ENCODE measurements at regions not wholly inside any gene's neighbourhood (a gene's known extent, or its start where the extent isn't known, plus 50 kb on each side); places are given as distances from the start of the nearest gene placed in this dataset.

GRCh38 chr11:11071486-11071885 lies 213.6 kb upstream of the ZBED5 start:
- 100% methylated on average over 1 of the region's 1 CpG for WGBS (ENCODE audit: insufficient coverage, insufficient read length)

GRCh38 chr11:11070976-11071375 lies 213.1 kb upstream of the ZBED5 start:
- no peak overlapping the region for H3K27ac ChIP-seq (ENCODE audit: low read length)
- no peaks in the 10 kb centered on the region for H3K9me3 ChIP-seq (ENCODE audit: control insufficient read depth, insufficient read depth, low read length)
- no peaks in the 10 kb centered on the region for H3K36me3 ChIP-seq (ENCODE audit: control insufficient read depth, insufficient read depth, low read length)
- no peaks in the 10 kb centered on the region for H3K27me3 ChIP-seq (ENCODE audit: control insufficient read depth, insufficient read depth, low read length)
- no CpG with 5 or more reads among the region's 9 CpGs for WGBS (ENCODE audit: insufficient coverage, insufficient read length)
- no peak overlapping the region for H3K4me3 ChIP-seq (ENCODE audit: low read length)
- peaks cover 9% of the 10 kb centered on the region for H3K4me1 ChIP-seq (ENCODE audit: control insufficient read depth, insufficient read depth, low read length)
- no peak for DNase-seq (ENCODE audit: low read depth, low spot score)

More at GRCh38 chr11:11071486-11071885, 213.6 kb upstream of the ZBED5 start:
- Histone ChIP-seq H3K4me3 (ENCODE audit: low read length) (no peak overlapping the region), H3K4me1 (ENCODE audit: control insufficient read depth, insufficient read depth, low read length) (peaks cover 9% of the 10 kb centered on the region), H3K36me3 (ENCODE audit: control insufficient read depth, insufficient read depth, low read length) (no peaks in the 10 kb centered on the region), H3K27me3 (ENCODE audit: control insufficient read depth, insufficient read depth, low read length) (no peaks in the 10 kb centered on the region), H3K27ac (ENCODE audit: low read length) (no peak overlapping the region), H3K9me3 (ENCODE audit: control insufficient read depth, insufficient read depth, low read length) (no peaks in the 10 kb centered on the region)
- DNase-seq (ENCODE audit: low read depth, low spot score), result no peak

- Histone ChIP-seq H3K27ac (ENCODE audit: low read length) (no peak overlapping the region), H3K4me3 (ENCODE audit: low read length) (no peak overlapping the region), H3K36me3 (ENCODE audit: control insufficient read depth, insufficient read depth, low read length) (no peaks in the 10 kb centered on the region), H3K9me3 (ENCODE audit: control insufficient read depth, insufficient read depth, low read length) (no peaks in the 10 kb centered on the region), H3K27me3 (ENCODE audit: control insufficient read depth, insufficient read depth, low read length) (no peaks in the 10 kb centered on the region), H3K4me1 (ENCODE audit: control insufficient read depth, insufficient read depth, low read length) (peaks cover 9% of the 10 kb centered on the region)
- DNase-seq (ENCODE audit: low read depth, low spot score), result no peak
- WGBS (ENCODE audit: insufficient coverage, insufficient read length), result no CpG with 5 or more reads among the region's 9 CpGs
Observed at GRCh38 chr11:11069841-11070835, 212.3 kb upstream of the ZBED5 start.

- H3K9me3 ChIP-seq (ENCODE audit: control insufficient read depth, insufficient read depth, low read length), result no peaks in the 10 kb centered on the region
- no peaks in the 10 kb centered on the region for H3K27me3 ChIP-seq (ENCODE audit: control insufficient read depth, insufficient read depth, low read length)
- H3K36me3 ChIP-seq (ENCODE audit: control insufficient read depth, insufficient read depth, low read length), result no peaks in the 10 kb centered on the region
- no CpG with 5 or more reads among the region's 4 CpGs for WGBS (ENCODE audit: insufficient coverage, insufficient read length)
- no peak for DNase-seq (ENCODE audit: low read depth, low spot score)
- peaks cover 8% of the 10 kb centered on the region; the same call in 1 of the 2 replicates for H3K4me1 ChIP-seq (ENCODE audit: control insufficient read depth, insufficient read depth, low read length)
- no peak overlapping the region for H3K27ac ChIP-seq (ENCODE audit: low read length)
- no peak overlapping the region for H3K4me3 ChIP-seq (ENCODE audit: low read length)
Observed at GRCh38 chr11:11068113-11068512, 210.3 kb upstream of the ZBED5 start.

- WGBS (ENCODE audit: insufficient coverage, insufficient read length), result no CpG with 5 or more reads among the region's 4 CpGs
Observed at GRCh38 chr11:11065396-11065795, 207.5 kb upstream of the ZBED5 start.

GRCh38 chr11:11057472-11057854 lies 199.6 kb upstream of the ZBED5 start:
- Histone ChIP-seq H3K36me3 (ENCODE audit: control insufficient read depth, insufficient read depth, low read length) (no peaks in the 10 kb centered on the region), H3K27ac (ENCODE audit: low read length) (no peak overlapping the region), H3K9me3 (ENCODE audit: control insufficient read depth, insufficient read depth, low read length) (no peaks in the 10 kb centered on the region), H3K27me3 (ENCODE audit: control insufficient read depth, insufficient read depth, low read length) (no peaks in the 10 kb centered on the region), H3K4me1 (ENCODE audit: control insufficient read depth, insufficient read depth, low read length) (no peaks in the 10 kb centered on the region), H3K4me3 (ENCODE audit: low read length) (no peak overlapping the region)
- no peak for DNase-seq (ENCODE audit: low read depth, low spot score)
- WGBS (ENCODE audit: insufficient coverage, insufficient read length), result no CpG with 5 or more reads among the region's 2 CpGs

More at GRCh38 chr11:11065396-11065795, 207.5 kb upstream of the ZBED5 start:
- Histone ChIP-seq H3K4me1 (ENCODE audit: control insufficient read depth, insufficient read depth, low read length) (peaks cover 3% of the 10 kb centered on the region; the same call in 1 of the 2 replicates), H3K27me3 (ENCODE audit: control insufficient read depth, insufficient read depth, low read length) (no peaks in the 10 kb centered on the region), H3K9me3 (ENCODE audit: control insufficient read depth, insufficient read depth, low read length) (no peaks in the 10 kb centered on the region), H3K27ac (ENCODE audit: low read length) (no peak overlapping the region), H3K4me3 (ENCODE audit: low read length) (no peak overlapping the region), H3K36me3 (ENCODE audit: control insufficient read depth, insufficient read depth, low read length) (no peaks in the 10 kb centered on the region)
- no peak for DNase-seq (ENCODE audit: low read depth, low spot score)

DNA sequence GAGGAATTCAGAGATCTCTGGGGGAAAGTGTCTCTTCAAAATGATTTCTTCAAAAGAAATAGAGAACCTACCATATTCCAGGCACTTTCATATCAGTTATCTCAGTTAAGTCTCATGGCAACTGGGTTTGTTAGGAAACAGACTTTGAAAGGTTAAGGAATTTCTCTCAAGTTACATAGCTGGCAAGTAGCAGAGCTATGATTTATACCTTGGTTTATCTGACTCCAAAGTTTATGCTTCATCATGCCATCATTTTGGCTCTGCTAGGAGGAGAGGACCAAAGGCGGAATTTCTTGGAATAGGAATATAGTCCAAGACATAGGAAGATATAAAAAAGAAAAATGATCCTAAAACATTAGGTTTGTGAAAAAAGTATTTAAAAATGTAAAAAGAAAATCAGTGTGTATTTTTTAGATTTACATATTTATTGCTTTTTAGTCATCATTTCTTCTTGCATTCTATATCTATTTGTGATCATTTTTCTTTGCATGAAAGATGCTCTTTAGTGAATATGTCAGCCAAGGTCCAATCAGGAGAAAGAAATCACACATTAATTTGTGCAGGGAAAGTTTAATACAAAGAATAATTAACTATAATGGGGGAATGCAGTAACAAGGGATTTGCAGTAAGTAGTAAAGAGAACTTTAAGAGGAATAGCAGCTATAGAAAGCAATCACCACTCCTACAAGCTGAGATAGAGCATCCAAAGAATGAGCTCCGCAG lies 199.1 kb upstream of the ZBED5 start:
- DNase-seq (ENCODE audit: low read depth, low spot score), result no peak
- H3K36me3 ChIP-seq (ENCODE audit: control insufficient read depth, insufficient read depth, low read length), result no peaks in the 10 kb centered on the region
- no CpG with 5 or more reads among the region's 2 CpGs for WGBS (ENCODE audit: insufficient coverage, insufficient read length)
- H3K9me3 ChIP-seq (ENCODE audit: control insufficient read depth, insufficient read depth, low read length), result no peaks in the 10 kb centered on the region
- no peaks in the 10 kb centered on the region for H3K4me1 ChIP-seq (ENCODE audit: control insufficient read depth, insufficient read depth, low read length)
- no peak overlapping the region for H3K27ac ChIP-seq (ENCODE audit: low read length)
- no peak overlapping the region for H3K4me3 ChIP-seq (ENCODE audit: low read length)
- no peaks in the 10 kb centered on the region for H3K27me3 ChIP-seq (ENCODE audit: control insufficient read depth, insufficient read depth, low read length)

DNA sequence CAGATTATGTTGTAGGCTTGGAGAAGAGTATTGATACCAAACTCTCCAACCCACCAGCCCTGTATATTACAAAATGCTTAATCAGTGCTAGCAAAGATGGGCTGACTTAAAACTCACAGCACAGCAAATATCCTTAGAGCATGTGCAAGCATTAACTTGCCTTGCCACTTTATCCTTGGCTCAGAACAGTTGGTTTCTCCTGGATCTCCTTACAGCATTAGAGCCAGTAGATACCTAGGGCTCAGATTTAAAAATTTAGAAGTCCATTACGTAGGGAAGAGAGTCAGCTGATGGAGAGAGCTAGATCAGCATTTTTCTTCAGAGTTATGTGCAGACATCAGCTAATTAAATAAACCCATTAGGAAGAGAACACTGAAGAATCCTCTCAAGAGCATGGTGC lies 198.5 kb upstream of the ZBED5 start:
- no peak overlapping the region for H3K27ac ChIP-seq (ENCODE audit: low read length)
- no CpG with 5 or more reads among the region's 1 CpG for WGBS (ENCODE audit: insufficient coverage, insufficient read length)
- H3K36me3 ChIP-seq (ENCODE audit: control insufficient read depth, insufficient read depth, low read length), result no peaks in the 10 kb centered on the region
- no peaks in the 10 kb centered on the region for H3K9me3 ChIP-seq (ENCODE audit: control insufficient read depth, insufficient read depth, low read length)
- no peaks in the 10 kb centered on the region for H3K27me3 ChIP-seq (ENCODE audit: control insufficient read depth, insufficient read depth, low read length)
- no peak overlapping the region for H3K4me3 ChIP-seq (ENCODE audit: low read length)
- DNase-seq (ENCODE audit: low read depth, low spot score), result no peak
- H3K4me1 ChIP-seq (ENCODE audit: control insufficient read depth, insufficient read depth, low read length), result no peaks in the 10 kb centered on the region

- Histone ChIP-seq H3K27me3 (ENCODE audit: control insufficient read depth, insufficient read depth, low read length) (no peaks in the 10 kb centered on the region), H3K4me1 (ENCODE audit: control insufficient read depth, insufficient read depth, low read length) (no peaks in the 10 kb centered on the region), H3K9me3 (ENCODE audit: control insufficient read depth, insufficient read depth, low read length) (no peaks in the 10 kb centered on the region), H3K36me3 (ENCODE audit: control insufficient read depth, insufficient read depth, low read length) (no peaks in the 10 kb centered on the region), H3K27ac (ENCODE audit: low read length) (no peak overlapping the region), H3K4me3 (ENCODE audit: low read length) (no peak overlapping the region)
- no CpG with 5 or more reads among the region's 2 CpGs for WGBS (ENCODE audit: insufficient coverage, insufficient read length)
- DNase-seq (ENCODE audit: low read depth, low spot score), result no peak
Observed at GRCh38 chr11:11047851-11048610, 190.2 kb upstream of the ZBED5 start.

DNA sequence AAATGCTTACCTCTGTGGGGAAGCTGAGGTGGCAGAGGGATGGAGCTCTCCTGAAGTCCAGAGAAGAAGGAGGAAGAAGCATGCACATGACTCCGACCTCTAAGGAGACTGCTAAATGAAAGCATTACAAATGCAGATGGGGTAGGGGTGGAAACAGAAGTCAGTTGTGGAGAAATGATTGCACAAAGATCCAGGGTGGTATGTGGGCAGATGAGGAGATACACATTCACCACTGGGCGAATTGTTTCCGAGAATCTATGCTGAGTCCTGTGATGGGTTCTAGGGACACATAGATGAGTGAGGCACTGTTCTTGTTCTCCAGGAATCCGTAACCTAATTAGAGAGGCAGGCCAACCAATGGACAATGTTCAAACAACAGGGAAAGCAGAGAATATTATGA lies 188.9 kb upstream of the ZBED5 start:
- no CpG with 5 or more reads among the region's 4 CpGs for WGBS (ENCODE audit: insufficient coverage, insufficient read length)

More for the DNA sequence above, 188.9 kb upstream of the ZBED5 start:
- no peak for DNase-seq (ENCODE audit: low read depth, low spot score)
- no peaks in the 10 kb centered on the region for H3K4me1 ChIP-seq (ENCODE audit: control insufficient read depth, insufficient read depth, low read length)
- H3K9me3 ChIP-seq (ENCODE audit: control insufficient read depth, insufficient read depth, low read length), result no peaks in the 10 kb centered on the region
- H3K27ac ChIP-seq (ENCODE audit: low read length), result no peak overlapping the region
- H3K4me3 ChIP-seq (ENCODE audit: low read length), result no peak overlapping the region
- no peaks in the 10 kb centered on the region for H3K36me3 ChIP-seq (ENCODE audit: control insufficient read depth, insufficient read depth, low read length)
- no peaks in the 10 kb centered on the region for H3K27me3 ChIP-seq (ENCODE audit: control insufficient read depth, insufficient read depth, low read length)

Data from iPS DF 6.9 (cell line).